ENCODE measurements at regions not wholly inside any gene's neighbourhood (a gene's known extent, or its start where the extent isn't known, plus 50 kb on each side); places are given as distances from the start of the nearest gene placed in this dataset.
"Not testable (repeated sequence)": the region's sequence is repeated elsewhere in the genome, so short reads cannot be mapped to it uniquely, and the experiment has no call there.

DNA sequence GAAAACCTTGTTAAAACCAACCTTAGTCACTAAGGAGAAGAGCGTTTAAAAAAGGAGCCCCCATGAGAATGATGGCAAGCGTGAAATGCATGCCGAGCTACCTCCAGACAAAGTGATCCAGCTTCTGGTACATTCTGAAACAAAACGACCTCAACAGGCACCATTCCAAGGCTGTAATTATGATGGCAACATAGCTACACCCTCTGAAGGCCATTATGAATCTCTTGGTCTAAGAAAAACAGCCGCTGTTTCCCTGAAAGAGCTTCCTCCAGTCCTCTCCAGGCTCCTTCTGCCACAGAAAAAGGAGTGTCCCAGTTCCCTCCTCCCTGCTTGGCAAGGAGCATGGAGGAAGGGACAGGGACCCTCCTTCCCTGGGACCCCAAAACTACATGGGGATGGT is 50.0 kb upstream of the ABLIM1 start:
- DNase-seq (ENCODE audit: low read depth) = no peak
- in situ Hi-C loops (cut with HindIII; ENCODE audit: low pct_unique_long_range_greater_than_20kb, low sequenced_read_pairs) = no loop called here

DNA sequence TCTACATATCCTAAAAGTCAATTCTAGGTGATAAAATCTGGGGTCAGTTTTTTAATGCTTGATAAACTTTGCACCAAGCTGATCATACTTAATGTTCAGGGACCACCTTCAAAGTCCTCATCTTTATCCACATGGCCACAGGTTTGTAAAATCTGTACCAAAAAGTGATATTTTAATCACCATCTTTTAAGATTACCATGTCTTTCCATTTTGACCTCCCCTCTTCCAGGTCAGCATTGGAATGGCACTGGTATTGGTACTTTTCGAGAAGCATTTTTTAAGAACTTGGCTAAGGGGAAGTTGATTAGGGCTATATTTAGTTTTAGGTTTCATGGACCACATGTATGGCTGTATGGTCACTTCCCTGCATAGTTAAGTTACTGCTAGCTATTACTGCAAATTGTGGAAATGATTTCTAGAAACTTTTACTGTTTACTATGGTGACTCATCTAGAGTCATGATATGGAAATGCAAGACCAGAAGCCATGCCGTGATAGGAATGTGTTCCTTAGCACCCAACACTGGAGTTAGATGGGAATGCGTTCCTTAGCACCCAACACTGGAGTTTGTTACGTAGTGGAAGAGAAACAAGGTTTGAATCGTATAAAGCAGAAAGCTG is 50.8 kb upstream of the ABLIM1 start:
- DNase-seq (ENCODE audit: low read depth) = peak; percentile 57
- in situ Hi-C loops (cut with HindIII; ENCODE audit: low pct_unique_long_range_greater_than_20kb, low sequenced_read_pairs) = no loop called here

DNA sequence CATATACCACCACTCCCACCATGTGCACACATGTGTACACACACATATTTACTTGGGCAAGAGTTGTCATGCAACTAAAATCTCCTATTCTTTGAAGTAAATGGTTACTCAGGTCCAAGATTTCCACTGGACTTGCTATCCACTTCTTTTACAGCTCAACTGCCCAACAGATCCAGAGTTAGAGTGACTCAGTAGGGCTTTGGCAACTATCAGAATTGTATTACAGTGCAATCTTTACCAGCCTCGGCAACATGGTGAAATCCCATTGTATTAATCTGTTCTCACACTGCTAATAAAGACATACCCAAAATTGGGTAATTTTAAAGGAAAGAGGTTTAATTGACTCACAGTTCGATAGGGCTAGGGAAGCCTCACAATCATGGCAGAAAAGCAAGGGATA is 51.9 kb upstream of the ABLIM1 start:
- no peak for DNase-seq (ENCODE audit: low read depth)
- in situ Hi-C loops (cut with HindIII; ENCODE audit: low pct_unique_long_range_greater_than_20kb, low sequenced_read_pairs) = no loop called here

DNA sequence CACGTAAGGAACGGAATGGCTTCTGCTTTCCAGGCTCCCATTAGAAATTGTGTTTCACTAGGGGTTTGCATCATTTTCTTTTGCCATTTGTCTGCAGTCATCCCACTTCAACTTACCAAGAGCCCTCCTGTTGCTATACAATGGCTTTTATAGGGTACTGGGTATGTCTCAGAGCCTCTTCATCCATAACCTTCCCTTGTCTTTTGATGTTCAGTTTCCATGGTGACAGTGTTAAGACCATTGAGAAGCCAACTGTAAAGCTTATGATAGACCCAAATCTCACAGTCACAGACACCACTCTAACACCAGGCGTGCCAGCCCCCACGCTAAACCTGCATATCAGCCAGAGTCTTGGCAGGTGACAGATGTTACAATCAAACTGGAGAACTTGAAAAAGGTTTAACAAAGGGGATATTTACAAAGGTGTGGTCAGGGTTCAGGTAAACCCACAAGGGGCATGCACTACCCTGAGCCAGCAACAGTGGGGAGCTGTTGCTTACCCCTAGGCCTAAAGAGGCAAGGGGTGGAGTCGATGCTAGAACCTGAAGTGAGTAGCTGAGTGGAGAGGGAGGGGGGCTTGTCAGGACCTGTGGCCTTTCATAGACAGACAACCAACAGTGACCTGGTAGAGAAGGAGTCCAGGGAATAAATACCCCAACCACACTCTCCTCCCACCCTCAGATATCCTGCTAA is 53.2 kb upstream of the ABLIM1 start:
- DNase-seq (ENCODE audit: low read depth) = no peak
- in situ Hi-C loops (cut with HindIII; ENCODE audit: low pct_unique_long_range_greater_than_20kb, low sequenced_read_pairs) = no loop called here

DNA sequence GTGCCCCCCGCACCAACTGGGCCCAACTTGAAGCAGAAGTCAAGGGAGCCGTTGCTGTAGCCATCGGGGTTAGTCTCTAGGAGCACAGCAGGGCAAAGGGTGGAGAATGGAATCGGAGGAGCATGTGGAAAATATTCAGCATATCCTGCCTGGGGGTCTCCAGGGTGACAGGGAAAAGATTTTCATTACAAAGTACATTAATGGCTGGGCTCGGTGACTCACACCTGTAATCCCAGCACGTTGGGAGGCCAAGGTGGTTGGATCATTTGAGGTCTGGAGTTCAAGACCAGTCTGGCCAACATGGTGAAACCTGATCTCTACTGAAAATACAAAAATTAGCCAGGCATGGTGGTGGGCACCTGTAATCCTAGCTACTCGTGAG is 53.8 kb upstream of the ABLIM1 start:
- in situ Hi-C loops (cut with HindIII; ENCODE audit: low pct_unique_long_range_greater_than_20kb, low sequenced_read_pairs) = no loop called here
- DNase-seq (ENCODE audit: low read depth) = no peak

GRCh38 chr10:114713525-114714090 is 55.5 kb upstream of the ABLIM1 start:
- in situ Hi-C loops (cut with HindIII; ENCODE audit: low pct_unique_long_range_greater_than_20kb, low sequenced_read_pairs) = no loop called here
- DNase-seq (ENCODE audit: low read depth) = no peak

- DNase-seq (ENCODE audit: low read depth) = peak; percentile 61
- in situ Hi-C loops (cut with HindIII; ENCODE audit: low pct_unique_long_range_greater_than_20kb, low sequenced_read_pairs) = no loop called here
Measured at GRCh38 chr10:114714281-114714741, 56.2 kb upstream of the ABLIM1 start.

DNA sequence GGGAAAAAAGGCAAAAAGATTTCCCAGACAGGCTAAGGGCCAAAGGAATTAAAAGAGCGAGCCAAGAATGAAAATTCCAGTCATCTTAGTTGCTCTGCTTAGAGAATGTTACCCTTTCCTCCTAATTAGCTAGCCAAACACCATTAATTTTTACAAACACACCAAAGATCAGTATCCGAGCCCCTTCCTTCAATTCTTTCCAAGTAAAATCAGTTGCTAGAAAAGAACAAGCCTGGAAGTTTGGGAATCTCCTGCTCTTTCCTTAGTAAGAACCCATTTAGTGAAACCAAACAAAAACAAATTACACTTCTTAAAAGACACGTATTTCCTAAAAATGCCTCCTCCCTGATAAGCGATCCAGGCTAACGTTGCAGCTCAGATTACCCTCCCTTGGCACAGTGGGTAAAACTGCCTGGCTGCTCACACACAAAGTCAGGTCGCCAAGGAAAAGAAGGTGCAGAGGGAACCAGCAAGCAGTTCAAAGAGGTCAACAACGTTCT is 57.1 kb upstream of the ABLIM1 start:
- in situ Hi-C loops (cut with HindIII; ENCODE audit: low pct_unique_long_range_greater_than_20kb, low sequenced_read_pairs) = no loop called here
- no peak for DNase-seq (ENCODE audit: low read depth)

DNA sequence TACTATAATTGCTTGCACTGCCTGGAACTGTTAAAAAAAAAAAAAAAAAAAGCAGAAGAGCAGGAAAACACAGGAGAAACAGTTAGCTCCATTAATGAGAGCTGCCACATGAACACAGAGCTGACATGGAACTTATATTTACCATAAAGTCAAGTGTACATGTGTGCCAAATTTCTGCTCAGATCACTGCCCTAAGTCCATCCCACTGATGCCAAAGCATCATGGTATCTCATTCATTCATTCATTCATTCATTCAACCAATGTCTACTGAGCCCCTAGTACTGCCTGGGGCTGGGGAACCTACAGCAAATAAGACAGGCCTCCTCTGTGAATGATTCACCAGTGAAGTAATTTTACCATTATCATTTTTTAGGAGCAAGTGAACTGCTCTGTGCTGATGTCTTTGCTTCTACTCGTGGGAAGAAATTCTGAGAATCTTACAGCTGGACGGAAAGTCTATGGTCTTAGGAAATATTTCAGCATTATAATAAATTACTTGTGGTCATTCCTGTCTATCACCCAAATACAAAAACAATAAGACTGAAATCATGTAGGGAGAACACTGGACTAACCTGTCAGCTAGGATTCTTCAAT is 58.8 kb upstream of the ABLIM1 start:
- no peak for DNase-seq (ENCODE audit: low read depth)
- in situ Hi-C loops (cut with HindIII; ENCODE audit: low pct_unique_long_range_greater_than_20kb, low sequenced_read_pairs) = no loop called here

DNA sequence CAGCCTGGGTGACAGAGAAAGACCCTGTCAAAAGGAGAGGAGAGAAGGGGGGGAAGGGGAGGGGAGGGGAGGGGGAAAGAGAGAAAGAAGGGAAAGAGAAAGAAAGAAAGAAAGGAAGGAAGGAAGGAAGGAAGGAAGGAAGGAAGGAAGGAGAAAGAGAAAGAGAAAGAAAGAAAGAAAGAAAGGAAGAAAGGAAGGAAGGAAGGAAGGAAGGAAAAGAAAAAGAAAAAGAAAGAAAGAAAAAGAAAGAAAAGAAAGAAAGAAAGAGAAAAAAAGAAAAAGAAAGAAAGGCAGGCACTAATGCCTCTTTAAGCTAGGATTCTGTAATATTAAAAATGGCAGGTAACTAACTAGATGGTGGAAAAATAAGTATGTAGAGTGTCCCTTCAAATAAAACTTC is 59.8 kb upstream of the ABLIM1 start:
- in situ Hi-C loops (cut with HindIII; ENCODE audit: low pct_unique_long_range_greater_than_20kb, low sequenced_read_pairs); DNase-seq (ENCODE audit: low read depth): not testable (repeated sequence)

- DNase-seq (ENCODE audit: low read depth) = no peak
- in situ Hi-C loops (cut with HindIII; ENCODE audit: low pct_unique_long_range_greater_than_20kb, low sequenced_read_pairs) = no loop called here
Measured at GRCh38 chr10:114718374-114718773, 60.3 kb upstream of the ABLIM1 start.

- in situ Hi-C loops (cut with HindIII; ENCODE audit: low pct_unique_long_range_greater_than_20kb, low sequenced_read_pairs) = no loop called here
- no peak for DNase-seq (ENCODE audit: low read depth)
Measured at GRCh38 chr10:114719311-114719710, 61.2 kb upstream of the ABLIM1 start.

DNA sequence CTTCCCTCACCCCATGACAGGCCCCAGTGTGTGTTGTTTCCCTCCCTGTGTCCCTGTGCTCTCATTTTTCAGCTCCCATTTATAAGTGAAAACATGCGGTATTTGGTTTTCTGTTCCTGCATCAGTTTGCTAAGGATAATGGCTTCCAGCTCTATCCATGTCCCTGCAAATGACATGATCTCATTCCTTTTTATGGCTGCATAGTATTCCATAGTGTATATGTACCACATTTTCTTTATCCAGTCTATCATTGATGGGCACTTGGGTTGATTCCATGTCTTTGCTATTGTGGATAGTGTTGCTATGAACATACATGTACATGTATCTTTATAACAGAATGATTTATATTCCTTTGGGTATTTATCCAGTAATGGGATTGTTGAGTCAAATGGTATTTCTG is 61.9 kb upstream of the ABLIM1 start:
- in situ Hi-C loops (cut with HindIII; ENCODE audit: low pct_unique_long_range_greater_than_20kb, low sequenced_read_pairs); DNase-seq (ENCODE audit: low read depth): not testable (repeated sequence)

- no peak for DNase-seq (ENCODE audit: low read depth)
- in situ Hi-C loops (cut with HindIII; ENCODE audit: low pct_unique_long_range_greater_than_20kb, low sequenced_read_pairs) = no loop called here
Measured at GRCh38 chr10:114720685-114721278, 62.7 kb upstream of the ABLIM1 start.

- in situ Hi-C loops (cut with HindIII; ENCODE audit: low pct_unique_long_range_greater_than_20kb, low sequenced_read_pairs); DNase-seq (ENCODE audit: low read depth): not testable (repeated sequence)
Measured at GRCh38 chr10:114722136-114722535, 64.1 kb upstream of the ABLIM1 start.

GRCh38 chr10:114723361-114723760 is 65.3 kb upstream of the ABLIM1 start:
- in situ Hi-C loops (cut with HindIII; ENCODE audit: low pct_unique_long_range_greater_than_20kb, low sequenced_read_pairs) = no loop called here
- no peak for DNase-seq (ENCODE audit: low read depth)

- in situ Hi-C loops (cut with HindIII; ENCODE audit: low pct_unique_long_range_greater_than_20kb, low sequenced_read_pairs) = no loop called here
- DNase-seq (ENCODE audit: low read depth) = no peak
Measured at GRCh38 chr10:114723991-114724715, 66.1 kb upstream of the ABLIM1 start.

GRCh38 chr10:114724716-114725106 is 66.6 kb upstream of the ABLIM1 start:
- in situ Hi-C loops (cut with HindIII; ENCODE audit: low pct_unique_long_range_greater_than_20kb, low sequenced_read_pairs) = no loop called here
- DNase-seq (ENCODE audit: low read depth) = no peak

Measured in Caki2 (cell line).